Activated CD4-positive, alpha-beta T cell treated with anti-CD3 and anti-CD28 coated beads, Interleukin-2, amount 10 ng/mL, durations not matched to agents 24 days and 14 days (primary cell): ENCODE measurements at regions not wholly inside any gene's neighbourhood (a gene's known extent, or its start where the extent isn't known, plus 50 kb on each side); places are given as distances from the start of the nearest gene placed in this dataset.

Source experiments
- DNase-seq: peaks from one replicate; pipeline ENCODE4 v3.0.0; 2022
- H3K27ac Mint-ChIP-seq: one replicate; pipeline ENCODE4 v1.8.0; 2022; ENCODE audit warnings: mild to moderate bottlenecking, mixed read lengths
- H3K27me3 Mint-ChIP-seq: one replicate; pipeline ENCODE4 v1.8.0; 2022; ENCODE audit warnings: mixed read lengths
- H3K36me3 Mint-ChIP-seq: one replicate; pipeline ENCODE4 v1.8.0; 2022; ENCODE audit warnings: low read depth, mild to moderate bottlenecking, mixed read lengths
- H3K4me1 Mint-ChIP-seq: one replicate; pipeline ENCODE4 v1.8.0; 2021; ENCODE audit warnings: mixed read lengths
- H3K4me3 Mint-ChIP-seq: one replicate; pipeline ENCODE4 v1.8.0; 2022; ENCODE audit warnings: mild to moderate bottlenecking, moderate library complexity, mixed read lengths
- H3K9me3 Mint-ChIP-seq: one replicate; pipeline ENCODE4 v1.8.0; 2021; ENCODE audit warnings: mixed read lengths
- intact Hi-C: fragments of 100-400 bp; cut with micrococcal nuclease; formaldehyde crosslinking; loops from one replicate; pipeline ENCODE4 v1.15.1; 2023

DNA sequence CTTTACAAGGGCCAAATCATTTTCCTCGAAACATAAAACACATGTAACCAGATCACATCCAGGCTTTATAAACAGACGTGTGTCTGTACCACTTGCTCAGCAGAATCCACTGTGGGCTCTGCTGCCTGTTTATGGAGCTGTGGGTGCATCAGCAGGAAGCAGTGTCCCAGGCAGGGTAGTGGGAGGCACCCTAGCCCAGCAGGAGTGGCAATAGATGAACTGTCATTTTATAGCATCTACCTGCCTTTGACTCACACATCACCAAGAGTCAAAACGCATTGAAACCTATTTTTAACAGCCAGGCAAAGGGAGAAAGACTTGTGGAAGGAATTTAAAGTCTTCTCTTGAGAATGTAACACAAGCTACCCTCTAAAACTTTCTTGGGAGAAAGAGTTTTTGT lies 169.1 kb upstream of the TENM3 start:
- no peak for DNase-seq
- Mint-ChIP-seq H3K4me1 (no peaks in the 10 kb centered on the region), H3K27ac (no peak overlapping the region), H3K36me3 (no peaks in the 10 kb centered on the region), H3K27me3 (no peaks in the 10 kb centered on the region), H3K4me3 (no peak overlapping the region), H3K9me3 (peaks cover 4% of the 10 kb centered on the region)
- intact Hi-C loops, result no loop called here

DNA sequence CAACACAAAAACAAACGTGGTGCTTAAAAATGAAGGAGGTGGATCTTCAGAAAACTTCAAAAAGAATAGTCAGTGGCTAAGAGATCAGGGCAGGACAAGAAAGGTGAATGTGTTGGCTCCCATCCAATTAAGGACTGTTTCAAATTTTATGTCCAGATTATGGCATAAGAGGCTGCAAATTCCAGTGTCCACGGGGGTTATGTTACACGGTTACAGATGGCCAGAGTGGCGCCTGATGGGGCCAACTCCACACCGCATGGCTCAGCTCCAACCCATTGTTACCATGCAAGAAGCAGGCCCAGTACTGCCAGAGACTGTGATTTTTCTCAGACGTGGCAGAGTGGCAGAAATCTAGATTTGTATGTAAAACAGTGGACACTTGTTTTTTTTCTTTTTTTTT lies 168.4 kb upstream of the TENM3 start:
- no peak overlapping the region for H3K4me3 Mint-ChIP-seq
- no peaks in the 10 kb centered on the region for H3K36me3 Mint-ChIP-seq
- intact Hi-C loops, result no loop called here
- H3K4me1 Mint-ChIP-seq, result no peaks in the 10 kb centered on the region
- H3K9me3 Mint-ChIP-seq, result peaks cover 4% of the 10 kb centered on the region
- no peaks in the 10 kb centered on the region for H3K27me3 Mint-ChIP-seq
- no peak overlapping the region for H3K27ac Mint-ChIP-seq
- DNase-seq, result no peak

DNA sequence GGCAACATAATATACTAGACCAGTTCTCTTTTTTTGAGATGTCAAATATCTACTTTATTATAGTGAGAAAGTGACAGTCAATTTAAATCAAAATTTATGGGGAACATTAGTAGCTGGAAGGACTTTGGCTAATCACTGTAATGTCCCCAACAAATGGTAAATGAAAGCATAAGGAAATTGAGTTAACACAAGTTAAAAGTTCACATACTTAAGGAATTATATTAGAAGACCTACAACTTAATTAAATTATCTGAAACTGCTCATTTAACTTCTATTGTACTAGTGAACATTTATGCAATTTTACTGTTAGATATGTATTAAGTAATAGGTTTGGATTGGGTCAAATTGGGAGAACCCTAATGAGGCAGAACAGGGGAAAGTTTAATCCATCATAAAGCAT lies 160.3 kb upstream of the TENM3 start:
- Mint-ChIP-seq H3K9me3 (no peaks in the 10 kb centered on the region), H3K36me3 (no peaks in the 10 kb centered on the region), H3K4me1 (no peaks in the 10 kb centered on the region), H3K4me3 (no peak overlapping the region), H3K27me3 (no peaks in the 10 kb centered on the region), H3K27ac (no peak overlapping the region)
- intact Hi-C loops, result no loop called here
- DNase-seq, result no peak

DNA sequence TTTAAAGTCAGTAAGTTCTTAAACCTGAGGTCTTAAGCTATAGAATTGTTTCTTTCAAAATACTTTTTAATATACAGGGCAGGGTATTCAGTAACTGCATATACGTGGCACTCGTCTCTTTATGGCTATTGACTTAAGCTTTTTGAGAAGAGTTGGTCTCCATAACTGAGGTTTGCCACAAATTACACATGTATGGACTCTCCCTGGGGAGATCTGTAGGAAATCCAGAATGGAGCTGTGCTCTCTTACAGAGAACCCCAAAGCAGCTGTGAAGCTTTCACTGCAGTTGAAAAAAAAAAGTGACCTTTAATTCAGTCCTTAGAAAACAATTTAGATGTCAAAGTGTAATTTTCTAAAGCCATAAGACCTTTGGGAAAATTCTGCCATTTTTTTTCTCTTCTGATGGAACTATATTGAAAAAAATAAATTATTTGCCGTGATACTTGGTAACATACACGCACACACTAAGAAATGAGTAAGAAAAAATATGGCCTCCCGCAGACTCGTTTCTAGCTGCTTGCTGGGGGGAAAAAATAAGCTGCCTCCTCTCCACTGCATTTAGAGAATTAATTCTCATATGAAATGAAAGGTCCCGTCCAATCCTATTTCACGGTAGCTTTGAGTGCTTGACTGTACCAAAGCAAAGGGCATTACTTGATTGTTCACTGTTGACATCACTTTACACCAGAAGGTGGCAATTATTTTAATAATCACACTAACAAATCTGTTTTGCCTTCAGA lies 159.4 kb upstream of the TENM3 start:
- H3K36me3 Mint-ChIP-seq, result no peaks in the 10 kb centered on the region

DNA sequence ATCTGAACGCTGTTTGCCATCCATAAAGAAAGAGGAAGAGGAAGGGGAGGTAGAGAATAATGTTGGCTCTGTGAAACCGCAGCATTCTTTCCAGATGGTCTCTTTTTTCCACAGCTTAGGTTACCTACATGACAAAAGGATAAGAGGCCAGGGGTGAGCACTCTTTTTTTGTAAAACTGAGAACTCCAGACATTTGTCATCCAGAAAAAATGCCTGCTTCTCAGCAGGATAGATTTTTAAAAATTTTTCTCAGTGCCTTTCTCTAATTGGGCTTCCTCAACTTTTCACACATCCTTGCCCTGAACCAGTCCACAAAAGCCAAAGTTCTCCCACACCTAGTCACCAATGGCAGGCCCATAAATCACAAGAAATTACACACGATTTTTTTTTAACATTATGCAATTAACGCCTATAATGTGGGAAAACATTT lies 158.1 kb upstream of the TENM3 start:
- no peaks in the 10 kb centered on the region for H3K27me3 Mint-ChIP-seq
- no peaks in the 10 kb centered on the region for H3K4me1 Mint-ChIP-seq
- no peak overlapping the region for H3K4me3 Mint-ChIP-seq
- no peak overlapping the region for H3K27ac Mint-ChIP-seq
- no peak for DNase-seq
- no peaks in the 10 kb centered on the region for H3K36me3 Mint-ChIP-seq
- intact Hi-C loops, result no loop called here
- H3K9me3 Mint-ChIP-seq, result no peaks in the 10 kb centered on the region

More for the DNA sequence above, 159.4 kb upstream of the TENM3 start:
- H3K4me1 Mint-ChIP-seq, result no peaks in the 10 kb centered on the region
- H3K27me3 Mint-ChIP-seq, result no peaks in the 10 kb centered on the region
- no peak overlapping the region for H3K4me3 Mint-ChIP-seq
- H3K27ac Mint-ChIP-seq, result no peak overlapping the region
- intact Hi-C loops, result no loop called here
- no peaks in the 10 kb centered on the region for H3K9me3 Mint-ChIP-seq
- DNase-seq, result no peak

DNA sequence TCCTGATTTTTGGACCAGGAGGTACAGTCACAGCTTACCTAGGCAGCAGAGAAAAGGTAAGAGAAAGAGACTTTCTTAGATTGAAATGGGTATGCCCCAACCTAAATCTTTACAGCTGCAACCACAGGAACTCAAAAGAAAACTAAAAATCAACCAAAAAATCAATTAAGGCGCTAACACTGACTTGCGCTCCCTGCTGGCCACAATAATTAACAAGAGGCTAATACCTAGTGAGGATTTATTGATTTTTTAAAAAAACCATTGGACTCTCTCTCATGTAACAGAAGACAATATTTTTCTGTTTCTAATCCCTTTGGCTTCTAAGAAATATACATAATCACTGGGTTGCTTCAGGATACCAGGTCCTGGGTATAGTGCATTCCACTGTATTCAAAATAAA lies 153.9 kb upstream of the TENM3 start:
- intact Hi-C loops, result no loop called here
- Mint-ChIP-seq H3K4me1 (no peaks in the 10 kb centered on the region), H3K27me3 (no peaks in the 10 kb centered on the region), H3K27ac (no peak overlapping the region), H3K36me3 (no peaks in the 10 kb centered on the region), H3K4me3 (no peak overlapping the region), H3K9me3 (peaks cover 4% of the 10 kb centered on the region)
- DNase-seq, result no peak

DNA sequence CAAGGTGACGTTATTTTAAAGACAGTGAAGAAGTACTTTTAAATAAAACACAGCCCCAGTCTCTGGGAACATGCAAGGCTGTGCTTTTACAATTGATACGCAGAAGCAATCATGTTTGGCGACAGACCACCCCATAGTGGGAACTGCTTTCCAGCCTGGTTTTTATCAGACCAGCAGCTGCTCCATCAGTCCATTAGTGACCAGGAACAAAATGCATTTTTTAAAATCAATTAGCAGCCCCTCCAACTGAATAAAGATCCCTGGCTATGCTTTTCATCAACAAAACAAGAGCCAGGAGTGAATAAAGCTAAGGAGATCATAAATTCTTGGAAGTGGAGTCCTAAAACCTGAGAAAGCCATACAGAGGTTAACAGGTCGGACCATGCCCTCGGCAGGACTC lies 153.0 kb upstream of the TENM3 start:
- Mint-ChIP-seq H3K9me3 (peaks cover 4% of the 10 kb centered on the region), H3K36me3 (no peaks in the 10 kb centered on the region), H3K4me3 (no peak overlapping the region), H3K27ac (no peak overlapping the region), H3K4me1 (no peaks in the 10 kb centered on the region), H3K27me3 (no peaks in the 10 kb centered on the region)
- intact Hi-C loops, result no loop called here
- no peak for DNase-seq

DNA sequence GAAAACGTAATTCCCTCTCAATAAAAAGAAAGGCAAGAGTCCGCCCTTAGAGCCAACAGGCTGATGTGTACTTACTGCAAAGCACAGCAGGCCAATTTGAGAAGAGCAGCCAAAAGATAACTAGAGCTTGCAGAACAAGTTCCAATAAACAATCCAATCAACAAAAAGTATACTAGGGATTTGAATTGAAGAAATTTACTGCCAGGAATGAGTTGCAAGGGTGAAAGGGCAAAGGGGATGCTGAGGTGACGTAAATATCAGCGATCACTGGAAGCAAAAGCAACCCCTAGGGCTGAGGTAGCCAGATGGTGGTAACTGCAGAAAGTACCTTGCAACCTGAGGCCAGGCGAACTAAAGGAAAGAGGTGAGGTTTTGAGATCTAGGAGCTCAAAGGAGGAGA lies 152.1 kb upstream of the TENM3 start:
- H3K9me3 Mint-ChIP-seq, result peaks cover 4% of the 10 kb centered on the region
- intact Hi-C loops, result no loop called here
- no peak overlapping the region for H3K27ac Mint-ChIP-seq
- no peaks in the 10 kb centered on the region for H3K27me3 Mint-ChIP-seq
- no peak overlapping the region for H3K4me3 Mint-ChIP-seq
- no peaks in the 10 kb centered on the region for H3K4me1 Mint-ChIP-seq
- no peak for DNase-seq
- no peaks in the 10 kb centered on the region for H3K36me3 Mint-ChIP-seq

DNA sequence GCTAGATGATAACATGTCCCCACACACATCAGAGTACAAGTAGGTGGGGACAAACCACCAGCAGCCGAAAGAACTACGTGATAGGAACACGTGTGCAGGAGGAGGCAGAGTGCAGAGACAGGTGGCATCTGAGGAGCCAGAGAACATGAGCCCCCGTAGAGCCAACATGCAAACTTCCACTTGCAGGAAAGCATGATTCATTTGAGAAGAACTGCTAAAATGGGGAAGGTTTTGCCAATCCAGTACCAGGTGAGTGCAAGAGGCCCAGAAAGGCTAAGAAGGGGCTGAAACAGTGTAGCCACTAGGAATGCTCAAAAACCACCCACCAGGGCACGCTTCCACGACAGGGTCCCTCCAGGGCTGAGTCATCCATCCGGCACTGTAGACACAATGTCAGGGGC lies 149.8 kb upstream of the TENM3 start:
- Mint-ChIP-seq H3K4me3 (no peak overlapping the region), H3K36me3 (no peaks in the 10 kb centered on the region), H3K27me3 (no peaks in the 10 kb centered on the region), H3K4me1 (no peaks in the 10 kb centered on the region), H3K27ac (no peak overlapping the region), H3K9me3 (peaks cover 4% of the 10 kb centered on the region)
- DNase-seq, result no peak
- intact Hi-C loops, result no loop called here

DNA sequence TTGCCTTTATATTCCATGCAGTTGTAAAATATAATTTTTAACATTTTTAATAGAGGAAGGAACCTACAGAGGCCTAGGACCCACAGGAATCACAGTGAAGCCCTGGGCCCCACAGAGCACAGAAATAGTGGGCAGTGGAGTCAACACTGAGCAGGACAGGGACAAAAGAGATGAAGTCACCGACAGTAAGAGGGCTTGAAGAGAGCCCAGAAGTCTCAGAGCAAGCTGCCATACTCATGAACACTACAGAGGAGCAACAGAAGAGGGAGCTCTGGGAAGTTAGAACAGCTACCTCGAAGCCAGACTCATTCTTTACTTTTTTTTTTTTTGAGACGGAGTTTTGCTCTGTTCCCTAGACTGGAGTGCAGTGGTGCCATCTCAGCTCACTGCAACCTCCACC lies 149.3 kb upstream of the TENM3 start:
- Mint-ChIP-seq H3K27ac (no peak overlapping the region), H3K27me3 (no peaks in the 10 kb centered on the region), H3K9me3 (peaks cover 4% of the 10 kb centered on the region), H3K4me3 (no peak overlapping the region), H3K4me1 (no peaks in the 10 kb centered on the region), H3K36me3 (no peaks in the 10 kb centered on the region)
- intact Hi-C loops, result no loop called here
- no peak for DNase-seq

DNA sequence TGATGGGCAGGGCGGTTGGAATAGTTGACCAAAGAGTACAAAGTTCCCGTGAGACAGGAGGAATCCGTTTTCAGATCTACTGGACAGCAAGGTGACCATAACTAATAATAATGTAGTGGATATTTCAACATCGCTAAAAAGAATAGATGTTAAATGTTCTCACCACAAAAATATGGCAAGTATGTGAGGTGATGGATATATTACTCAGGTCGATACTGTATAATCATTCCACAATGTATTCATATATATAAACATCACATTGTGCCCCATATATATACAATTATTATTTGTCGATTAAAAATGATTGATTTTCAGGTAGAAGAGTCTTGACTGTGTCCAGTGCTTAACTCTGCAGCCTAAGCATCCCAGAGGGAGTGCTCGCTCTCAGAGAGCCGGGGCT lies 141.6 kb upstream of the TENM3 start:
- Mint-ChIP-seq H3K36me3 (no peaks in the 10 kb centered on the region), H3K27ac (no peak overlapping the region), H3K9me3 (no peaks in the 10 kb centered on the region), H3K4me1 (no peaks in the 10 kb centered on the region), H3K27me3 (no peaks in the 10 kb centered on the region), H3K4me3 (no peak overlapping the region)
- no peak for DNase-seq
- intact Hi-C loops, result no loop called here

DNA sequence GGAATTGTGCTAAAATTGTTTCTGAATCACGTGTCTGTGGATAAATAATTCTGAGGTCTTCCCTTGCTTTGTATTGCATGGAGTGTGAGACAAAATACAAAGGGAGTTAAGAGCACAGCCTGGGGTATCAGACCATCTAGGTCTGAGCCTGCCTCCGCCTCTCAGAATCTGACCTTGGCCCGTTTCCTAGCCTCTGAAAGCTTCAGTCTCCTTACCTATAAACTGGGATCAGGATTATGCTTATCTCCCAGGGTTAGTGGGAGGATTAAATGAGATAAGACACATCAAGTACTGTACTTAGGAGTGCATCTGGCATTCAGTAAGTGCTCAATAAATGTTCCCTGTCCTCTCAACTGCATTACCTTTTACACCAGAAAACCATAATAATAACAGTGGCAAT lies 140.6 kb upstream of the TENM3 start:
- H3K36me3 Mint-ChIP-seq, result no peaks in the 10 kb centered on the region
- H3K4me1 Mint-ChIP-seq, result no peaks in the 10 kb centered on the region
- no peak overlapping the region for H3K27ac Mint-ChIP-seq
- intact Hi-C loops, result no loop called here
- H3K9me3 Mint-ChIP-seq, result no peaks in the 10 kb centered on the region
- no peak for DNase-seq
- no peak overlapping the region for H3K4me3 Mint-ChIP-seq
- H3K27me3 Mint-ChIP-seq, result no peaks in the 10 kb centered on the region

DNA sequence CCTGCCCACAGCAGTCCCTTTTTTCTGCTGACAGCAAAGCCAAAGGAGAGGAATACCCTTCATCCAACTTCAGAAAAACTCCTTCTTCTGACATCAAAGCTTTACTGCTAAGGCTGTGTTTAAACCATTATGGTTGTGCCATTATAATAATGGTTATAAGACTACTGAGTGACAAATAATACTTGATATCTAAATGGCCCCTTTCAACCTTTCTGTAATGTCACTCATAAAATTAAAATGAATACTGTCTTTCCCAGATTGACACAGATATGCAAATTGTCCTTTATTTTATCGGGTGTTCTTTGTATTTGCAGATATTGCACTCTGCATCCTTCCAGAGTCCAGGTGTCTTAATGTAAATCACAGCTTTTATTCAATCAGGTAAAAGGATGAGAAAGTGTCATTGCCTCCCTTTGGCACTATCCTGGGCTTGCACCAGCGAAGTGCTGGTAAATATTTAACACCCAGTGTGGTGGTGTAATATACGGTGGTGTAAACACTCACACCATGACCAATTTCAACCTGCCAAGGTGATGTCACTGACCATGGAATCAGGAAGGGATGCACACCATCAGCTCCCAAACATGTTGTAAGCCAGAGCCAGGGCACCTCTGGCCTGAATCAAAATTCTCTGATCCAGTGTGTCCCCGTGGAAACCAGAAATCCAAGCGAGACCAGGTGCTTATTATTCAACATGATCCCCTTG lies 139.4 kb upstream of the TENM3 start:
- DNase-seq, result no peak
- Mint-ChIP-seq H3K9me3 (no peaks in the 10 kb centered on the region), H3K27me3 (no peaks in the 10 kb centered on the region), H3K4me3 (no peak overlapping the region), H3K27ac (no peak overlapping the region), H3K36me3 (no peaks in the 10 kb centered on the region), H3K4me1 (no peaks in the 10 kb centered on the region)
- intact Hi-C loops, result no loop called here

DNA sequence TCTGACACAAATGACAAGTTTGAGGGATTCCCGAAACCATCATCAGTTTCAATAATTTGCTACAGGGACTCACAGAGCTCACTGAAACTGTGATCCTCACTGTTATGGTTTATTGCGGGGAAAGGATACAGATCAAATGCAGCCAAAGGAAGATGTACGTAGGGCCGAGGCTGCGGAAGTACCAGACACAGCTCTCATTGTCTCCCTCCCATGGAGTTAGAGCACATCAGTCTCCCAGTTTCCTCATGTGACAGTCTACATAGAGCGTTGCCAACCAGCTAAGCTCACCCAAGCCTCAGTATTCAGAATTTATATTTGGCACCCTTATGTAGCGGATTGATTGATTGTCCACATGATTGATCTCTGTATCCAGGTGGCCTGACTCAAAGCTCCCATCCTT lies 137.8 kb upstream of the TENM3 start:
- H3K9me3 Mint-ChIP-seq, result no peaks in the 10 kb centered on the region
- H3K36me3 Mint-ChIP-seq, result no peaks in the 10 kb centered on the region

DNA sequence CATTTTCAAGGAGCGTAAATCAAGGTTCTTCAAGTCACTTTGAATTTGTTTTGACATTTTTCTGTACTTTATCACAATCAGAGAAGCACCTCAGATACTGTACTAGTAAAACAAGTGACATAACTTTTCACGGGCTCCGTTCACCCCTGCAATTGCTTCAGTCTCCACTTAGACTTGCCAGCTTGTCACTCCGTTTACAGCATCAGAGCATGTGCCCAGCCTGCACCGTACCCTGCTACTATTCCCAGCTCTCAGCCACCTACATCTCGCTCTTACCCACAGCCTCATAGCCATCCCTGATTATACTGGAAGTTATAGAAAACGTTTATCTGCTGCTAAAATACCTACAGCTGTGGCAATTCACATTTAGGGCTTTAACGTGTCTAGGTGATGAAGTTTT lies 135.3 kb upstream of the TENM3 start:
- DNase-seq, result no peak
- H3K9me3 Mint-ChIP-seq, result no peaks in the 10 kb centered on the region
- no peak overlapping the region for H3K27ac Mint-ChIP-seq
- no peaks in the 10 kb centered on the region for H3K4me1 Mint-ChIP-seq
- H3K4me3 Mint-ChIP-seq, result no peak overlapping the region
- no peaks in the 10 kb centered on the region for H3K27me3 Mint-ChIP-seq
- no peaks in the 10 kb centered on the region for H3K36me3 Mint-ChIP-seq
- intact Hi-C loops, result no loop called here

More for the DNA sequence above, 137.8 kb upstream of the TENM3 start:
- intact Hi-C loops, result no loop called here
- Mint-ChIP-seq H3K27me3 (no peaks in the 10 kb centered on the region), H3K4me3 (no peak overlapping the region), H3K27ac (no peak overlapping the region), H3K4me1 (no peaks in the 10 kb centered on the region)
- DNase-seq, result no peak
